GM12878 (cell line): ENCODE measurements at regions not wholly inside any gene's neighbourhood (a gene's known extent, or its start where the extent isn't known, plus 50 kb on each side); places are given as distances from the start of the nearest gene placed in this dataset.

Experiments used
- ATAC-seq: fragments of 200-7000 bp; cut with Tn5 transposase; 3 replicates; pipeline ENCODE4 v1.9.1; 2020; ENCODE audit warnings: mild to moderate bottlenecking, moderate library complexity
- BruUV-seq: library from RNA; stranded (reverse); fragments of 400-500 nt; replicated peaks from 2 replicates; lab custom pipeline; 2021; lab: Mats Ljungman, UMichigan
- CTCF ChIA-PET: fragments of 300-600 bp; sonication (Branson Sonifier 250); formaldehyde crosslinking; extraction: SDS; loops from one replicate; lab custom pipeline; 2021; ENCODE audit warnings: inconsistent platforms; lab: Yijun Ruan, JAX
- POLR2A ChIA-PET: fragments of 350-600 bp; formaldehyde crosslinking; extraction: SDS; loops from one replicate; lab custom pipeline; 2021; ENCODE audit warnings: inconsistent platforms; lab: Charles Lee
- RAD21 ChIA-PET: fragments of 300-600 bp; sonication (Branson Sonifier 250); formaldehyde crosslinking; loops from one replicate; lab custom pipeline; 2023; ENCODE audit warnings: antibody characterized with exemption; ENCODE audit not compliant: unreplicated experiment; lab: Charles Lee
- SMC1A ChIA-PET: fragments of 300-600 bp; sonication (Branson Sonifier 250); formaldehyde crosslinking; loops from one replicate; lab custom pipeline; 2023; ENCODE audit not compliant: unreplicated experiment, uncharacterized antibody; lab: Charles Lee
- DNase-seq: peaks from one replicate; pipeline ENCODE4 v3.0.0-alpha.2; 2011; ENCODE audit warnings: low read depth, low spot score
- FAIRE-seq: peaks from 3 replicates; lab custom pipeline; 2011; peaks lifted over from hg19 to GRCh38; lab: Jason Lieb, UNC
- H2AFZ ChIP-seq: 2 replicates; pipeline ENCODE4 v1.6.0; 2011; ENCODE audit warnings: low read depth, low read length, control low read depth; ENCODE audit not compliant: control insufficient read depth
- H3K27ac ChIP-seq: 2 replicates; pipeline ENCODE4 v1.5.1; 2011; ENCODE audit warnings: control low read depth; ENCODE audit not compliant: control insufficient read depth, insufficient read depth
- H3K27me3 ChIP-seq, 2 experiments: replicated peaks in 1 of 2; 2 replicates each; pipeline versions ENCODE4 v1.6.0 to v1.6.1; 2011; ENCODE audit warnings: low read length in 1 of 2; ENCODE audit not compliant: control insufficient read depth in 2 of 2, insufficient read depth in 2 of 2
- H3K36me3 ChIP-seq, 2 experiments: 2 replicates each; pipeline ENCODE4 v1.5.1; 2011; ENCODE audit warnings: low read length in 1 of 2; ENCODE audit not compliant: control insufficient read depth in 2 of 2, insufficient read depth in 2 of 2
- H3K4me1 ChIP-seq: 2 replicates; pipeline ENCODE4 v1.6.1; 2011; ENCODE audit warnings: mild to moderate bottlenecking, low read length, moderate library complexity, mixed read lengths; ENCODE audit not compliant: control insufficient read depth, insufficient read depth
- H3K4me2 ChIP-seq: 2 replicates; pipeline ENCODE4 v1.6.0; 2011; ENCODE audit warnings: control low read depth; ENCODE audit not compliant: control insufficient read depth, insufficient read depth
- H3K4me3 ChIP-seq: fragments of 200-600 bp; sonication (generic); 2 replicates; pipeline ENCODE4 v1.5.1; 2016
- H3K79me2 ChIP-seq: 2 replicates; pipeline ENCODE4 v1.6.0; 2011; ENCODE audit warnings: low read length; ENCODE audit not compliant: control insufficient read depth, insufficient read depth
- H3K9ac ChIP-seq: 2 replicates; pipeline ENCODE4 v1.8.0; 2011; ENCODE audit warnings: low read length, control low read depth, mixed read lengths; ENCODE audit not compliant: control insufficient read depth, insufficient read depth
- H3K9me3 ChIP-seq: replicated peaks from 3 replicates; pipeline ENCODE4 v1.5.1; 2011; ENCODE audit warnings: mild to moderate bottlenecking, low read length; ENCODE audit not compliant: control insufficient read depth, insufficient read depth
- H4K20me1 ChIP-seq: 2 replicates; pipeline ENCODE4 v1.6.0; 2011; ENCODE audit not compliant: control insufficient read depth, insufficient read depth
- HCFC1 ChIP-seq: fragments of 150-350 bp; IDR thresholded peaks from 2 replicates; pipeline ENCODE4 v1.6.1; 2014; ENCODE audit warnings: low read length
- PBX3 ChIP-seq: IDR thresholded peaks from 2 replicates; pipeline ENCODE4 v1.6.1; 2011; ENCODE audit warnings: mild to moderate bottlenecking, low read depth, low read length, moderate library complexity; ENCODE audit not compliant: insufficient replicate concordance
- RELB ChIP-seq: fragments of 450-650 bp; IDR thresholded peaks from 2 replicates; pipeline ENCODE4 v1.6.1; 2017; ENCODE audit warnings: low read depth, mild to moderate bottlenecking, moderate library complexity
- SMARCA5 ChIP-seq: fragments of 450-650 bp; IDR thresholded peaks from 2 replicates; pipeline ENCODE4 v1.6.1; 2017; ENCODE audit warnings: mild to moderate bottlenecking
- STAT3 ChIP-seq: IDR thresholded peaks from 2 replicates; pipeline ENCODE4 v1.6.1; 2011; ENCODE audit warnings: low read depth, low read length, improper control_type of control experiment
- ZNF24 ChIP-seq: fragments of 450-650 bp; IDR thresholded peaks from 2 replicates; pipeline ENCODE4 v1.6.1; 2017; ENCODE audit warnings: antibody characterized with exemption, mild to moderate bottlenecking
- WGBS: methylation state at CpG from one replicate; pipeline ENCODE4 v1.1.6; 2016; ENCODE audit warnings: low lambda C conversion rate; ENCODE audit not compliant: insufficient replicate concordance, insufficient coverage; ENCODE audit errors: missing lambda C conversion rate; 5-methylcytosine and 5-hydroxymethylcytosine counted together
- in situ Hi-C: fragments of 300-500 bp; cut with MboI; formaldehyde crosslinking; loops from 9 replicates; pipeline ENCODE4 v1.14.3; 2018; ENCODE audit warnings: mixed read lengths
- intact Hi-C: fragments of 100-400 bp; cut with micrococcal nuclease; formaldehyde crosslinking; loops from one replicate; pipeline ENCODE4 v1.14.2; 2022; ENCODE audit not compliant: unreplicated experiment
- TF ChIP-seq, protein P1 (sequence below): IDR thresholded peaks from 2 replicates; pipeline ENCODE4 v1.6.1; 2011; ENCODE audit warnings: borderline replicate concordance, low read depth, mild to moderate bottlenecking, moderate library complexity, low read length; ENCODE audit not compliant: insufficient read depth, poor library complexity, severe bottlenecking

- TF ChIP-seq, protein P1, sequence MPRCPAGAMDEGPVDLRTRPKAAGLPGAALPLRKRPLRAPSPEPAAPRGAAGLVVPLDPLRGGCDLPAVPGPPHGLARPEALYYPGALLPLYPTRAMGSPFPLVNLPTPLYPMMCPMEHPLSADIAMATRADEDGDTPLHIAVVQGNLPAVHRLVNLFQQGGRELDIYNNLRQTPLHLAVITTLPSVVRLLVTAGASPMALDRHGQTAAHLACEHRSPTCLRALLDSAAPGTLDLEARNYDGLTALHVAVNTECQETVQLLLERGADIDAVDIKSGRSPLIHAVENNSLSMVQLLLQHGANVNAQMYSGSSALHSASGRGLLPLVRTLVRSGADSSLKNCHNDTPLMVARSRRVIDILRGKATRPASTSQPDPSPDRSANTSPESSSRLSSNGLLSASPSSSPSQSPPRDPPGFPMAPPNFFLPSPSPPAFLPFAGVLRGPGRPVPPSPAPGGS, result no peak
- no peak for TF ChIP-seq HCFC1
- TF ChIP-seq ZNF24, result no peak
- TF ChIP-seq STAT3, result no peak
- no peak for TF ChIP-seq SMARCA5
Observed at GRCh38 chr6:74063391-74063790, 367.4 kb downstream of the CD109 start (continued).

GRCh38 chr6:74061201-74061600 lies 365.2 kb downstream of the CD109 start:
- intact Hi-C loops (no loop called here), in situ Hi-C loops (no loop called here)
- BruUV-seq, result no TSS peak
- no peaks in the 10 kb centered on the region for H3K4me1 ChIP-seq
- no peaks in the 10 kb centered on the region for H3K27me3 ChIP-seq
- no peaks in the 10 kb centered on the region for H4K20me1 ChIP-seq
- H3K4me2 ChIP-seq, result no peak overlapping the region
- no peak overlapping the region for H3K27ac ChIP-seq
- 0% methylated on average over 1 of the region's 1 CpG for WGBS
- ChIA-PET POLR2A (no interaction called here), SMC1A (no interaction called here)
- TF ChIP-seq PBX3 (no peak), RELB (no peak)
- TF ChIP-seq, all 136 proteins: peak for 0
- H3K36me3 ChIP-seq, result no peaks in the 10 kb centered on the region
- no peak overlapping the region for H3K9ac ChIP-seq
- H3K79me2 ChIP-seq, result no peaks in the 10 kb centered on the region
- no peak for DNase-seq
- no peak overlapping the region for H2AFZ ChIP-seq
- no peaks in the 10 kb centered on the region for H3K9me3 ChIP-seq
- H3K4me3 ChIP-seq, result no peak overlapping the region
- ChIA-PET RAD21 (no interaction called here), CTCF (no interaction called here)
- no peak for FAIRE-seq
- no peak for ATAC-seq
